H1 (cell line): ENCODE measurements at regions not wholly inside any gene's neighbourhood (a gene's known extent, or its start where the extent isn't known, plus 50 kb on each side); places are given as distances from the start of the nearest gene placed in this dataset.

Experiments
- CEBPB ChIP-seq: IDR thresholded peaks from 2 replicates; pipeline ENCODE4 v1.6.1; 2012; ENCODE audit warnings: low read depth, low read length
- POLR2AphosphoS5 ChIP-seq: IDR thresholded peaks from 2 replicates; pipeline ENCODE4 v1.6.1; 2011; ENCODE audit warnings: low read depth, low read length
- TF ChIP-seq, protein P1 (sequence below), 3 experiments: IDR thresholded peaks; 1 replicate in 2 of 3; 2 replicates in 1 of 3; pipeline versions ENCODE4 v1.5.1 to v1.6.1; 2011; ENCODE audit warnings: low read length in 3 of 3, mild to moderate bottlenecking in 3 of 3, inconsistent platforms in 2 of 3, low read depth in 1 of 3, moderate library complexity in 1 of 3; ENCODE audit not compliant: insufficient read depth in 1 of 3; ENCODE audit errors: control extremely low read depth in 1 of 3

GRCh38 chr6:121816906-121817540 lies 381.6 kb downstream of the GJA1 start:
- TF ChIP-seq, protein P1, sequence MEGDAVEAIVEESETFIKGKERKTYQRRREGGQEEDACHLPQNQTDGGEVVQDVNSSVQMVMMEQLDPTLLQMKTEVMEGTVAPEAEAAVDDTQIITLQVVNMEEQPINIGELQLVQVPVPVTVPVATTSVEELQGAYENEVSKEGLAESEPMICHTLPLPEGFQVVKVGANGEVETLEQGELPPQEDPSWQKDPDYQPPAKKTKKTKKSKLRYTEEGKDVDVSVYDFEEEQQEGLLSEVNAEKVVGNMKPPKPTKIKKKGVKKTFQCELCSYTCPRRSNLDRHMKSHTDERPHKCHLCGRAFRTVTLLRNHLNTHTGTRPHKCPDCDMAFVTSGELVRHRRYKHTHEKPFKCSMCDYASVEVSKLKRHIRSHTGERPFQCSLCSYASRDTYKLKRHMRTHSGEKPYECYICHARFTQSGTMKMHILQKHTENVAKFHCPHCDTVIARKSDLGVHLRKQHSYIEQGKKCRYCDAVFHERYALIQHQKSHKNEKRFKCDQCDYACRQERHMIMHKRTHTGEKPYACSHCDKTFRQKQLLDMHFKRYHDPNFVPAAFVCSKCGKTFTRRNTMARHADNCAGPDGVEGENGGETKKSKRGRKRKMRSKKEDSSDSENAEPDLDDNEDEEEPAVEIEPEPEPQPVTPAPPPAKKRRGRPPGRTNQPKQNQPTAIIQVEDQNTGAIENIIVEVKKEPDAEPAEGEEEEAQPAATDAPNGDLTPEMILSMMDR (IDR thresholded peaks at IDR 0.05; ENCODE audit: control extremely low read depth in 1 of 3, insufficient read depth in 1 of 3, low read depth in 1 of 3, low read length in 3 of 3): no peak
- TF ChIP-seq POLR2AphosphoS5: no peak
- no peak for TF ChIP-seq CEBPB
